Endodermal cell (in vitro differentiated cells): ENCODE measurements at regions not wholly inside any gene's neighbourhood (a gene's known extent, or its start where the extent isn't known, plus 50 kb on each side); places are given as distances from the start of the nearest gene placed in this dataset.

Source experiments
- DNase-seq: peaks from one replicate; pipeline ENCODE4 v3.0.0-alpha.2; 2017
- H3K27ac ChIP-seq: 2 replicates; pipeline ENCODE4 v1.5.1; 2013; ENCODE audit warnings: mild to moderate bottlenecking, low read depth, low read length, moderate library complexity
- H3K27me3 ChIP-seq: 2 replicates; pipeline ENCODE4 v1.6.1; 2013; ENCODE audit warnings: mild to moderate bottlenecking, low read length, moderate library complexity; ENCODE audit not compliant: insufficient read depth, control insufficient read depth, poor library complexity, severe bottlenecking
- H3K36me3 ChIP-seq: 2 replicates; pipeline ENCODE4 v1.7.0; 2013; ENCODE audit warnings: mild to moderate bottlenecking, low read length, moderate library complexity; ENCODE audit not compliant: control insufficient read depth, insufficient read depth
- H3K4me1 ChIP-seq: one replicate; pipeline ENCODE4 v1.7.0; 2013; ENCODE audit warnings: low read length; ENCODE audit not compliant: control insufficient read depth, insufficient read depth
- H3K4me3 ChIP-seq: 2 replicates; pipeline ENCODE4 v1.5.1; 2013; ENCODE audit warnings: mild to moderate bottlenecking, low read length, moderate library complexity
- H3K9ac ChIP-seq: 2 replicates; pipeline ENCODE4 v1.6.1; 2013; ENCODE audit warnings: mild to moderate bottlenecking, low read length, moderate library complexity; ENCODE audit not compliant: poor library complexity, severe bottlenecking; ENCODE audit errors: extremely low read depth
- H3K9me3 ChIP-seq: 2 replicates; pipeline ENCODE4 v1.6.1; 2013; ENCODE audit warnings: mild to moderate bottlenecking, low read length, moderate library complexity; ENCODE audit not compliant: control insufficient read depth
- H3K27ac Mint-ChIP-seq: 2 replicates; pipeline ENCODE4 v1.8.0; 2020; ENCODE audit warnings: mixed read lengths
- H3K27me3 Mint-ChIP-seq: 2 replicates; pipeline ENCODE4 v1.8.0; 2021; ENCODE audit warnings: mild to moderate bottlenecking, mixed read lengths; ENCODE audit not compliant: insufficient read depth
- H3K36me3 Mint-ChIP-seq: 2 replicates; pipeline ENCODE4 v1.8.0; 2020; ENCODE audit warnings: low read depth, mixed read lengths
- H3K4me1 Mint-ChIP-seq: 2 replicates; pipeline ENCODE4 v1.8.0; 2020; ENCODE audit warnings: mixed read lengths
- H3K4me3 Mint-ChIP-seq: 2 replicates; pipeline ENCODE4 v1.8.0; 2020; ENCODE audit warnings: mild to moderate bottlenecking, moderate library complexity, mixed read lengths
- H3K9me3 Mint-ChIP-seq: 2 replicates; pipeline ENCODE4 v1.8.0; 2020; ENCODE audit warnings: mild to moderate bottlenecking, mixed read lengths
- CTCF ChIP-seq: fragments of 200-600 bp; sonication (generic); conservative IDR thresholded peaks from 2 replicates; pipeline ENCODE4 v1.5.0; 2021; ENCODE audit warnings: antibody characterized with exemption, mild to moderate bottlenecking
- WGBS, 2 experiments: methylation state at CpG; one replicate each; pipeline versions ENCODE4 v1.1.5 to v1.1.7; 2013; ENCODE audit warnings: missing lambda C conversion rate in 2 of 2, mixed read lengths in 1 of 2; ENCODE audit not compliant: insufficient coverage in 1 of 2, insufficient read length in 1 of 2; 5-methylcytosine and 5-hydroxymethylcytosine counted together

- no peaks in the 10 kb centered on the region for H3K9me3 ChIP-seq
- Mint-ChIP-seq H3K4me3 (no peak overlapping the region), H3K4me1 (no peaks in the 10 kb centered on the region), H3K27ac (no peak overlapping the region), H3K27me3 (no peaks in the 10 kb centered on the region), H3K36me3 (no peaks in the 10 kb centered on the region), H3K9me3 (no peaks in the 10 kb centered on the region)
- TF ChIP-seq CTCF = no peak
- H3K27me3 ChIP-seq = no peaks in the 10 kb centered on the region
- no peak overlapping the region for H3K9ac ChIP-seq
- H3K36me3 ChIP-seq = no peaks in the 10 kb centered on the region
- H3K4me1 ChIP-seq = no peaks in the 10 kb centered on the region
- no peak for DNase-seq
- no peak overlapping the region for H3K4me3 ChIP-seq
- WGBS, 2 experiments = 93 to 100% methylated on average over 1 to 3 of the region's 3 CpGs
- H3K27ac ChIP-seq = no peak overlapping the region
Measured at GRCh38 chr2:6445156-6445555, 420.6 kb downstream of the CMPK2 start.

- Mint-ChIP-seq H3K4me1 (no peaks in the 10 kb centered on the region), H3K27me3 (no peaks in the 10 kb centered on the region), H3K9me3 (no peaks in the 10 kb centered on the region), H3K4me3 (no peak overlapping the region), H3K27ac (no peak overlapping the region), H3K36me3 (no peaks in the 10 kb centered on the region)
- H3K4me3 ChIP-seq = no peak overlapping the region
- DNase-seq = no peak
- no peaks in the 10 kb centered on the region for H3K9me3 ChIP-seq
- no peaks in the 10 kb centered on the region for H3K36me3 ChIP-seq
- no peak overlapping the region for H3K27ac ChIP-seq
- WGBS, 2 experiments = 81% methylated on average over 3 of the region's 3 CpGs; no CpG with 5 or more reads in 1 of the 2 experiments
- no peak overlapping the region for H3K9ac ChIP-seq
- H3K27me3 ChIP-seq = no peaks in the 10 kb centered on the region
- H3K4me1 ChIP-seq = no peaks in the 10 kb centered on the region
- TF ChIP-seq CTCF = no peak
Measured at GRCh38 chr2:6446938-6447608, 418.6 kb downstream of the CMPK2 start.

- no peaks in the 10 kb centered on the region for H3K27me3 Mint-ChIP-seq
- H3K4me3 ChIP-seq = no peak overlapping the region
- DNase-seq = no peak
- H3K36me3 ChIP-seq = no peaks in the 10 kb centered on the region
- H3K27ac ChIP-seq = peak overlapping the region; percentile 97
- WGBS, 2 experiments = 55 to 91% methylated on average over 2 to 7 of the region's 7 CpGs
- H3K27ac Mint-ChIP-seq = no peak overlapping the region
- no peak overlapping the region for H3K9ac ChIP-seq
- no peak overlapping the region for H3K4me3 Mint-ChIP-seq
- no peaks in the 10 kb centered on the region for H3K36me3 Mint-ChIP-seq
- no peaks in the 10 kb centered on the region for H3K9me3 Mint-ChIP-seq
- no peaks in the 10 kb centered on the region for H3K4me1 ChIP-seq
- no peaks in the 10 kb centered on the region for H3K27me3 ChIP-seq
- TF ChIP-seq CTCF = no peak
- H3K4me1 Mint-ChIP-seq = no peaks in the 10 kb centered on the region
- H3K9me3 ChIP-seq = no peaks in the 10 kb centered on the region
Measured at GRCh38 chr2:6448893-6449292, 416.8 kb downstream of the CMPK2 start.
